ENCODE measurements at regions not wholly inside any gene's neighbourhood (a gene's known extent, or its start where the extent isn't known, plus 50 kb on each side); places are given as distances from the start of the nearest gene placed in this dataset.

- TF ChIP-seq CTCF (conservative IDR thresholded peaks at IDR 0.05 in 1 of 2, IDR thresholded peaks at IDR 0.05 in 1 of 2; ENCODE audit: extremely low read depth in 1 of 2, insufficient read depth in 1 of 2, low read depth in 1 of 2, low read length in 2 of 2) (no peak), EZH2 (IDR thresholded peaks at IDR 0.05; ENCODE audit: borderline replicate concordance, low read length) (no peak)
Measured at GRCh38 chr9:22354699-22355384, 91.8 kb upstream of the DMRTA1 start.
